HG02981 (cell line): ENCODE measurements at regions not wholly inside any gene's neighbourhood (a gene's known extent, or its start where the extent isn't known, plus 50 kb on each side); places are given as distances from the start of the nearest gene placed in this dataset.

Experiments used
- ATAC-seq: cut with Tn5 transposase; IDR thresholded peaks from one replicate; pipeline ENCODE4 v1.9.1; 2021; ENCODE audit warnings: mild to moderate bottlenecking, moderate library complexity; ENCODE audit not compliant: unreplicated experiment

DNA sequence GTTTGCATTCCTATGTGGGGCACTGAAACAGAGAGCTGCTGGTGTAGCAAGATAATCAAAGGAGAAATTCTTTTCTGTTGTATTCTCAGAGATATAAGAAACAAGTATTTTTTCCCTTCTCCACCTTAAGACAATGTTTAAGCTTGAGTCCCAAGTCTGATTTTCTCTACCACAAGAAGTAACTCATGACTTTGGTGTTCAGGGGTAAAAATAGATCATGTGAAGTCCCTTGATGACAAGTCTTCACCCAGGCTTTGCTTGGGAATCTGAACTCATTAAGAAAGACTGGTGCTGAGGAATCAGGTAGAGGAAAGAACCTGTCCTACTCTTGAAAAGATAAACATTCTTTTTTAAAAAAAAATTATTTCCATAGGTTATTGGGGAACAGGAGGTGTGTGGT is 205.6 kb downstream of the ALDH8A1 start:
- no peak for ATAC-seq

GRCh38 chr6:134741200-134741536 is 208.7 kb downstream of the ALDH8A1 start:
- ATAC-seq, result no peak

GRCh38 chr6:134740473-134741199 is 209.3 kb downstream of the ALDH8A1 start:
- ATAC-seq, result no peak

DNA sequence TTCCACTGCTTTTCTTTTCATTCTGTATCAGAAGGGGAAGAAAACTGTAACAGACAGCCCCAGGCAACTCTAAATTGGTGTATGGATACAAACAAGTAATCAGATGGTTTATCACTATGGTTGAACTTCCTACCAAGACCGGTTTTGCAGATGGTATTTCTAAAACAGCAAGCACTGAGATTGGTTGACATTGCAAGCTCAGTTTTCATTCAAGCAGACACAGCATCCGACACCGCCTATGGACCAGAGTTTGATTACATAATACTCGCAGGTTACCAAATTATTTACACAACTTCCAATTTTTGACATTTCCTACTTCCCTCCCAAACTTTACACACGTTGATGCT is 209.9 kb downstream of the ALDH8A1 start:
- ATAC-seq, result no peak

DNA sequence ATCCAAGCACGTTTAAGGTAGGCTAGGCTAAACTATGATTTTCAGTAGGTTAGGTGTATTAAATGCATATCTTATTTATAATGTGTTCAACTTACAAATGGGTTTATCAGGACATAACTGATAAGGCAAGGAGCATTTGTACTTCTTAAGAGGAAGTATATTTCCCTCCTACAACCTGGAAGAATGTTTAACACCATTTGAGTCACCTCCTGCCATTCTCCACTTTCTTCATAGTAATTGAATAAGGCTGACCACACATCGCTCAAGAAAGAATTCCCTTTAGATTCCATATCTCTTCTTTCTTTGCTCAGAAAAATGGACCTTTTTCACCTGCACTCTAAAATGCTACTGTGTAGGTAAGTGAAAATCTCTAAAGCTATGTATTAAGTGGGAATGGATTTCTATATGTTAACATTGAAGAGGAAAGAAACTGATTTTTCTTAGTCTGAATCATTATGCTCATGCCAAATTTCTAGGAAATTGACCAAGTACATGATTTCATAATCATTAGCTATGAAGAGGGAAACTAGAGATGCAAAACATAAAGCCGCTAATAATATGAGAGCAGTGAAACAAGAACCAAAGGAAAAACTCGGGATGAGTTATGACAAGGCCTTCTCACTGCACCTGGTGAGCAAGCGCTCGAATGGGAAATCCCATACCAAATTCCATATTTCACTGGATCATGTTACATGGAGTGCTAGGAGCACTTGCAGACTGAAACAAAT is 210.4 kb downstream of the ALDH8A1 start:
- ATAC-seq, result no peak

GRCh38 chr6:134738211-134738885 is 211.6 kb downstream of the ALDH8A1 start:
- ATAC-seq, result no peak

DNA sequence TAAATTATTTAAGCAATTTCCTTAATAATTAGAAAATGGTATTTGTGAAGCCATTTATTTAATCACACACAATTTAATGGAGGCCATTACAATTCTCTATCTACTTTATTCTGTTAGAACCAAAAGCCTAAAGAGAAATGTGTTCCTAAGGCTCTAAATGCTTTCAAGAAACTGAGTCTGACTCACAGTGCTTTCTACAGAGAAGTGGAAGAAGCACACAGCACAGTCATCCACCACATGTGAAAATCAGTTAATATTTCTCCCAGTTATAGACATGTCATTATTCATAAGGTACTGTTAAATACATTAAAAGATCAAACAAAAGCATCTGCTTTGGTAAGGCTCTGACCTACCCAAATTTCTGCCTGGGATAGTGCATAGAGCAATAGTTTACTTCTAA is 214.4 kb downstream of the ALDH8A1 start:
- ATAC-seq, result no peak

DNA sequence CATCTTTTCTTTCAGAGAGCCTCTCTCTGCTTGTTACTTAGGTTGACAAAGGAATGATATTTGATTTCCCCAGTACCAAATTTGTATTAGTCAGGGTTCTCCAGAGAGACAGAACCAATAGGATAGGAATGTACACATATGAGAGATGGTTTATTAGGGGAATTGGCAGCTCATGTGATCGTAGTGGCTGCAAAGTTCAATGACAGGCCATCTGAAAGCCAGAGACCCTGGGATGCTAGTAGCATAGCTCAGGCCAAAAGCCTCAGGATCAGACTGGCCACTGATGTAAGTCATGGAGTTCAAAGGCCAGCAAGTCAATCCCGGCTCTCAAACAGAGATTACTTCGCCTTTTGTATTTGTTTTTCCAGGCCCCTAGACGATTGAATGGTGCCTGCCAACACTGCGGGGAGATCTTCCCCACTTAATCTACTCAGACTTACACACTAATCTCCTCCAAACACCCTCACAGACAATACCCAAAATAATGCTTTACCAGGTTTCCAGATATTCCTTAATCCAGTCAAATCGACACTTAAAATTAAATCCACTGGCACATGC is 215.5 kb downstream of the ALDH8A1 start:
- ATAC-seq, result no peak

GRCh38 chr6:134733801-134734200 is 216.1 kb downstream of the ALDH8A1 start:
- ATAC-seq, result no peak

DNA sequence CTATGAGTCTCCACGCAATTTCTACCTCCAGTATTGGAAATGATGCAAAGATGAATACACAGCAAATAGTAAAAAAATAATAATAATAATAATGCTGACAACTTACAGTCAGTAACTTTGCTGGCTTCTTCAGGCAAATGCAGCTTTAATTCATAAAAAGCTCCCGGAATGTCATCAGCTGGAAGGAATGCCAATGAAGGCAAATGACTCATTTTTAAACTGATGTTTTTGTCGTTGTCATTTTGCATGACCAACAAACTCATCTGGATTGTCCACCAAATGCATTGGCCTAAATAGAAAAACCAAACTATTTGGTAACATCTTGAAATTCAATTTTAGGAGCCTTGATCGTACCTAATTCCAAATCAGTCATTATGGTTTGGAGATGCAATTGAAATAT is 217.1 kb downstream of the ALDH8A1 start:
- ATAC-seq, result no peak

DNA sequence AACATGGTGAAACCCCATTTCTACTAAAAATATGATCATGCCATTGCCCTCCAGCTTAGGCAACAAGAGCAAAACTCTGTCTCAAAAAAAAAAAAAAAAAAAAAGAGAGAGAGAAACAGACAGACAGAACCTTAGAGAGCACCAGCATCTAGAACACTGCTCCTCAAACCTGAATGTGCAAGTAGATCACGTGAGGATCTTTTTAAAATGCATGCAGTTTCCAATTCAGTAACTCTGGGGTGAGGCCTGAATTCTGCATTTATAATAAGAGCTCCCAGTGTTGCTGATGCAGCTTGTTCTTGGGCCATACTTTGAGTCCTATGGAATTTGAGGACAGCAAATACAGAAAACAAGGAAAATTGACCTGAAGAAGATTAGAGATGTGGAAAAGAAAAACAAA is 218.3 kb downstream of the ALDH8A1 start:
- no peak for ATAC-seq

DNA sequence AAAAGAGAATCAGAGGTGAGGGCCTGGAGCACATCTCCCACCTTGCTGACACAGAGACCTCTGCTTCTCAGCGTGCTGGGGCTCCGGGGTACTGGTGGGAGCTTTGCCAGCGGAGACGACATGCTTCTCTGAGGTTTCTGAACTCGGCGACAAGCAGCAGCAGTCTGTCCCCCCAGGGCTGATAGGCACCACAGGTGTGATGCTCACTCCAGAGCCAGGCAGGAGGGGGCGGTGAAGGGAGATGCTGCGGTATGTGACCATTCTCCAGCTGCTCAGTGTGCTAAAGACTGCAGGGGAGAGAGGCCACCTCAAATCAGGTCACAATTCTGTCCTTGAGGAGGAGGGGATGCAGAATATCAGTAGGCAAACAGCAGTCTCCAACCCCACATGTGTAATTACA is 219.9 kb downstream of the ALDH8A1 start:
- ATAC-seq, result no peak

- no peak for ATAC-seq
Observed at GRCh38 chr6:134729561-134729960, 220.3 kb downstream of the ALDH8A1 start.

DNA sequence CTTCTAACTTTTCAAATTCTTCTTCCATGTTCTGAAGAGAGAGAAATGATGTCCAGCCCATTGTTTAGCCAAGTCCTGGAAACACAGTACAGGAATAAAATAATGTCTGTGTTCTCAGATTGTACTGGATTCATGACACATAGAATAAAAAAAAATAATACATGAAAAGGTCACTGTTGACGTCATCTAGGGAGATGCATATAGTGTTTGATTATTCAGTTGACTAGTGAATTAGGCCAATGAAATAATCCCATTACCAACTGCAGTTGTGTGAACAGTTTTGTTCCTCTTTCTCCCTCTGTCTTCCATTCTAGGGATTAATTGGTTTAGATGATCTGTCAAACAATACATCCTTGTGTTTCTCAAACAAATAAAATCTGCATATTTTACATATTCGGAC is 222.8 kb downstream of the ALDH8A1 start:
- ATAC-seq, result no peak

DNA sequence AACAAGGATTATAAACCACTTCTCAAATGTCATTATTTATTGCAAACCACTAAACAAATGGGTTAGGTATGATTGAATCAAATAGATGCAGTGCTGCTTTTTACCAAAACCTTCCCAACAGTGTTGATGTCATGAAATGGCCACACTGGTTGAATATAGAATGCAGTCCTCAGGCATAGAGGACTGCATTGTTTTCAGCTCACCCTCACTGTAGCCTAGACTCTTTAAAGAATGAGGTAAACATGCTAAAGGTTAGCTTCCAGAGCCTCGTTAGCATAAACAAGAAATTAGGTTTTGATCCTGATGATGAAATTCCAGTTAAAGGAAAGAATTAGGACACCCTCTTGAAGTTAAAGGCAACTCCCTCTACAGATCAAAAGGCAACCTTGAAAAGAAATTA is 224.3 kb downstream of the ALDH8A1 start:
- no peak for ATAC-seq

DNA sequence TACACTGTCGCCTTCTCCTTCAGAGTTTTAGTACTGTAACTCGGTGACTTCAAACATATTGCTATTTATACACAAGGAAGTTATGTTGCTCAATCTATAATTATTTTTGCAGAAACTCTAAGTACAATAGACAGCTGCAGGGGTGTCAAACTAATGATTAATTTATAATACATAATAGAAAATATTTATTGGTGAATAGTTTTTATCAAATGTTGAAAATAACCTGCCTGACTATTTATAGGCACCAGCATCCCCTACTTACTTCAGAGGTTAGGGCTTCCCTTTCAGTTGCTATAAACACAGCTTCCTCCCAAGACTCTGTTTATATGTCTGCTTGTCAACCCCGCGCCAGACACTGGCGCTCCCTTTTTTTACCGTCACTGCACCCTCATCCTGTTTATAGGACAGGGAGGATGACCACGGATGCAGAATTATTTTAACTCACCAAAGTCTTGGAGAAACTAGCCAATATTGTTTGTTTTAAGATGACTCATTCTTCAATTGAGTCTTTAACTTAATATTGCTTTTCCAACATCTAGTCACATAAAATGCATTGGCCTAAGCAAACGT is 225.0 kb downstream of the ALDH8A1 start:
- ATAC-seq, result no peak

- ATAC-seq, result no peak
Observed at GRCh38 chr6:134723081-134723871, 226.6 kb downstream of the ALDH8A1 start.

GRCh38 chr6:134722200-134722870 is 227.6 kb downstream of the ALDH8A1 start:
- ATAC-seq, result no peak

DNA sequence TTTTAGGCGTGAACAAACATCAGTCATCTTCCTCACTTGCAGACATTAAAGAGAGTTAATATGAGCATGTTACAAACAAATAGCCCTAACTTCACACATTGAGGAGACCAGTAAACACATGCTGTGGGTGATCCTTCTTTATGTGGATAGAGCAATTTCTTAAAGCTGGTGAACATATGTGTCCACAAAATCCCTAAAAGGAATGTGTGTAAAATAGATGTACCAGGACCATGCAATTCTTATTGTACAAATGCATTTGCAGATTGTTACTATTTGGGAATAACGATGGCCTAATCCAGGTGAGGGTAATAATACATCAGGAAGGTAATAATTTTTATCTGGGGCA is 228.9 kb downstream of the ALDH8A1 start:
- no peak for ATAC-seq

- no peak for ATAC-seq
Observed at GRCh38 chr6:134720353-134721059, 229.4 kb downstream of the ALDH8A1 start.
